ENCODE measurements at regions not wholly inside any gene's neighbourhood (a gene's known extent, or its start where the extent isn't known, plus 50 kb on each side); places are given as distances from the start of the nearest gene placed in this dataset.

DNA sequence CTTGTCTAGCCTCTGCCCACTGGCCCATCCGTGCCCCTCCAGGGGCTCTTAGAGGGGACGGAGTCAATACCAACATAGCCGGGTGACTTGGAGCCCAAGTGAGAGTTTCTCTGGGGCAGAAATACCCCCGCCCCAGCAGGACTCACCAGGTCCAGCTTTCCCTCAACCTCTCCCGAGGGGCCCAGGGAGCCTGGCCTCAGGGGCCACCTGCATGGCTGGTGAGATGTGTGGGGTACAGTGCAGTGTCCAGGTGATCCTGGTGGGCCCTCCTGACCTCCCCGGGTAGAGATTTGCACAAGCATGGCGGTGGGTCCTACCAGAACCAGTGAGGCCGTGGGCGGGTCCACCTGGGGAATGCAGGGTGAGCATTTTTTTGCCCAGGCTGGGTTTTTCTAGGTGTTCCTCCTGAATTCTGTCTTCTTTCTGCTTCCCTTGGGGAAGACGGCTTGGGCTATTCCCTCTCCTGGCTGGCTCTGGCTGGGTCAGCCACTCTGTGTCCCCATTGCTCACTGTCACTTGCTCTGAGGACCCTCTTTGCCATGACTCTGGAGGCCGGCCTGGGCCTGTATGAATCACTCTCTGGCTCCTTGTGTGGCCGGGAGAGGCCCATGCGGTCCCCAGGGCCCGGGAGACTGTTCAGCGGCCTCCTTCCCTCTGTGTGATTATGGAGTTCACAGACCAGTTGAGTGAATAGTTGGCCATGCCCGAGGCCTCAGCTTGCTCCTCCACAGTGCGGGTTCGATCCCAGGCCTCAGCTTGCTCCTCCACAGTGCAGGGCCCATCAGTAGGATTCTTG, 71.0 kb upstream of the NKX1-1 start:
- TF ChIP-seq, protein P1, sequence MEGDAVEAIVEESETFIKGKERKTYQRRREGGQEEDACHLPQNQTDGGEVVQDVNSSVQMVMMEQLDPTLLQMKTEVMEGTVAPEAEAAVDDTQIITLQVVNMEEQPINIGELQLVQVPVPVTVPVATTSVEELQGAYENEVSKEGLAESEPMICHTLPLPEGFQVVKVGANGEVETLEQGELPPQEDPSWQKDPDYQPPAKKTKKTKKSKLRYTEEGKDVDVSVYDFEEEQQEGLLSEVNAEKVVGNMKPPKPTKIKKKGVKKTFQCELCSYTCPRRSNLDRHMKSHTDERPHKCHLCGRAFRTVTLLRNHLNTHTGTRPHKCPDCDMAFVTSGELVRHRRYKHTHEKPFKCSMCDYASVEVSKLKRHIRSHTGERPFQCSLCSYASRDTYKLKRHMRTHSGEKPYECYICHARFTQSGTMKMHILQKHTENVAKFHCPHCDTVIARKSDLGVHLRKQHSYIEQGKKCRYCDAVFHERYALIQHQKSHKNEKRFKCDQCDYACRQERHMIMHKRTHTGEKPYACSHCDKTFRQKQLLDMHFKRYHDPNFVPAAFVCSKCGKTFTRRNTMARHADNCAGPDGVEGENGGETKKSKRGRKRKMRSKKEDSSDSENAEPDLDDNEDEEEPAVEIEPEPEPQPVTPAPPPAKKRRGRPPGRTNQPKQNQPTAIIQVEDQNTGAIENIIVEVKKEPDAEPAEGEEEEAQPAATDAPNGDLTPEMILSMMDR (IDR thresholded peaks at IDR 0.05; ENCODE audit: low read length): no peak
- TF ChIP-seq EZH2 (IDR thresholded peaks at IDR 0.05; ENCODE audit: borderline replicate concordance, low read length): no peak
